ENCODE measurements at regions not wholly inside any gene's neighbourhood (a gene's known extent, or its start where the extent isn't known, plus 50 kb on each side); places are given as distances from the start of the nearest gene placed in this dataset.

GRCh38 chr18:44474067-44474411 is 206.6 kb upstream of the SETBP1 start:
- TF ChIP-seq MAX (IDR thresholded peaks at IDR 0.05; ENCODE audit: low read depth, low read length) (no peak), MYC (IDR thresholded peaks at IDR 0.05; ENCODE audit: low read depth, low read length) (no peak), POLR2A (IDR thresholded peaks at IDR 0.05; ENCODE audit: extremely low read depth, insufficient read length) (no peak)
- TF ChIP-seq, protein P1, sequence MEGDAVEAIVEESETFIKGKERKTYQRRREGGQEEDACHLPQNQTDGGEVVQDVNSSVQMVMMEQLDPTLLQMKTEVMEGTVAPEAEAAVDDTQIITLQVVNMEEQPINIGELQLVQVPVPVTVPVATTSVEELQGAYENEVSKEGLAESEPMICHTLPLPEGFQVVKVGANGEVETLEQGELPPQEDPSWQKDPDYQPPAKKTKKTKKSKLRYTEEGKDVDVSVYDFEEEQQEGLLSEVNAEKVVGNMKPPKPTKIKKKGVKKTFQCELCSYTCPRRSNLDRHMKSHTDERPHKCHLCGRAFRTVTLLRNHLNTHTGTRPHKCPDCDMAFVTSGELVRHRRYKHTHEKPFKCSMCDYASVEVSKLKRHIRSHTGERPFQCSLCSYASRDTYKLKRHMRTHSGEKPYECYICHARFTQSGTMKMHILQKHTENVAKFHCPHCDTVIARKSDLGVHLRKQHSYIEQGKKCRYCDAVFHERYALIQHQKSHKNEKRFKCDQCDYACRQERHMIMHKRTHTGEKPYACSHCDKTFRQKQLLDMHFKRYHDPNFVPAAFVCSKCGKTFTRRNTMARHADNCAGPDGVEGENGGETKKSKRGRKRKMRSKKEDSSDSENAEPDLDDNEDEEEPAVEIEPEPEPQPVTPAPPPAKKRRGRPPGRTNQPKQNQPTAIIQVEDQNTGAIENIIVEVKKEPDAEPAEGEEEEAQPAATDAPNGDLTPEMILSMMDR (IDR thresholded peaks at IDR 0.05; ENCODE audit: low read depth, low read length): no peak
- DNase-seq (ENCODE audit: low read depth): no peak
- H3K4me3 ChIP-seq (ENCODE audit: low read depth, low read length): no peak overlapping the region

DNA sequence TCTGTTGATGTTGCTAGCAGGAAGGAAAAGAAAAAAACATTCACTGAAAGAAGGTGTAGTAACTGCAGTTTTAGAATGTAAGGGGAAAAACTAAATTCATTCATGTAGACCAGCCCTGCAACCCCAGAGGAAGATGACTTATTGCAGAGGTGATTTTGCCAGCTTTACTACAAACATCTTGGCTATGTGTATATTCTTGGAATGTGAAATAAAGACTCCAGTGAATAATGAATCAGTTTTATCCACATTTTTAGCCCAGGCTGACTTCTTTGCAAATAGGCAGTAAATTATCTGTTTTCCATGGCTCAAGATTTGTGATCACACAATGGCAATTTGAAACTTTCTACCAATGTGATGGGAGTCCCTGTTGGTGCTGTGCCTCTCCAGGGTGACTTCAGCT is 206.1 kb upstream of the SETBP1 start:
- TF ChIP-seq MYC (IDR thresholded peaks at IDR 0.05; ENCODE audit: low read depth, low read length): no peak
- no peak for TF ChIP-seq POLR2A (IDR thresholded peaks at IDR 0.05; ENCODE audit: extremely low read depth, insufficient read length)
- TF ChIP-seq MAX (IDR thresholded peaks at IDR 0.05; ENCODE audit: low read depth, low read length): no peak
- TF ChIP-seq, protein P1 (IDR thresholded peaks at IDR 0.05; ENCODE audit: low read depth, low read length): no peak
- DNase-seq (ENCODE audit: low read depth): no peak
- no peak overlapping the region for H3K4me3 ChIP-seq (ENCODE audit: low read depth, low read length)

DNA sequence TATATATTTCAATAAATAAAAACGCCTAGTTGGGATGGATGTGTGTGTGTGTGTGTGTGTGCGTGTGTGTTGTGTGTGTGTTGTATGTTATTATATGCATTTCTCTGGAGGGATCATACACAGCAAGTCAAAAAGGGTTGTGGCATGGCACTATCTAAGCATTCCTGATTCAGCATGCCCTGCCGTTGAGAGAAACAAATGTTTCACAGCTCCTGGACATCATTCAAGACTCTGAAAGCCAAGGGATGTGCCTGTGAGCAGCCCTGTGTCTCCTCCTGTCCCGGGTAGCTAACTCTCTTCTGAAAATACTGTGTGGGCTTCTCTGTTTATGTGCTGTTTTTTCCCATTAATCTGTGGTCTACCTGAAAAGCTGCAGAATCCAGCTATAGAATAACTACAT is 197.9 kb upstream of the SETBP1 start:
- TF ChIP-seq POLR2A (IDR thresholded peaks at IDR 0.05; ENCODE audit: extremely low read depth, insufficient read length): no peak
- no peak for TF ChIP-seq MAX (IDR thresholded peaks at IDR 0.05; ENCODE audit: low read depth, low read length)
- no peak for TF ChIP-seq MYC (IDR thresholded peaks at IDR 0.05; ENCODE audit: low read depth, low read length)
- TF ChIP-seq, protein P1 (IDR thresholded peaks at IDR 0.05; ENCODE audit: low read depth, low read length): no peak
- no peak for DNase-seq (ENCODE audit: low read depth)
- no peak overlapping the region for H3K4me3 ChIP-seq (ENCODE audit: low read depth, low read length)

- TF ChIP-seq, protein P1 (IDR thresholded peaks at IDR 0.05; ENCODE audit: low read depth, low read length): no peak
- TF ChIP-seq MYC (IDR thresholded peaks at IDR 0.05; ENCODE audit: low read depth, low read length): no peak
- no peak for TF ChIP-seq MAX (IDR thresholded peaks at IDR 0.05; ENCODE audit: low read depth, low read length)
- no peak for TF ChIP-seq POLR2A (IDR thresholded peaks at IDR 0.05; ENCODE audit: extremely low read depth, insufficient read length)
- no peak overlapping the region for H3K4me3 ChIP-seq (ENCODE audit: low read depth, low read length)
- no peak for DNase-seq (ENCODE audit: low read depth)
Measured at GRCh38 chr18:44495151-44495550, 185.5 kb upstream of the SETBP1 start.

- no peak for DNase-seq (ENCODE audit: low read depth)
- TF ChIP-seq POLR2A (IDR thresholded peaks at IDR 0.05; ENCODE audit: extremely low read depth, insufficient read length): no peak
- no peak overlapping the region for H3K4me3 ChIP-seq (ENCODE audit: low read depth, low read length)
Measured at GRCh38 chr18:44497311-44497710, 183.4 kb upstream of the SETBP1 start.

GRCh38 chr18:44497757-44498490 is 182.8 kb upstream of the SETBP1 start:
- TF ChIP-seq POLR2A (IDR thresholded peaks at IDR 0.05; ENCODE audit: extremely low read depth, insufficient read length) (no peak), MAX (IDR thresholded peaks at IDR 0.05; ENCODE audit: low read depth, low read length) (no peak), MYC (IDR thresholded peaks at IDR 0.05; ENCODE audit: low read depth, low read length) (no peak)
- TF ChIP-seq, protein P1 (IDR thresholded peaks at IDR 0.05; ENCODE audit: low read depth, low read length): no peak
- no peak overlapping the region for H3K4me3 ChIP-seq (ENCODE audit: low read depth, low read length)
- no peak for DNase-seq (ENCODE audit: low read depth)
